Left lung (tissue), 4 donors: ENCODE measurements at regions not wholly inside any gene's neighbourhood (a gene's known extent, or its start where the extent isn't known, plus 50 kb on each side); places are given as distances from the start of the nearest gene placed in this dataset.

Source experiments
- ATAC-seq: fragments of 200-7000 bp; cut with Tn5 transposase; one replicate; pipeline ENCODE4 v1.9.1; 2020; ENCODE audit warnings: moderate library complexity
- DNase-seq, 4 donors: peaks; one replicate each; pipeline ENCODE4 v3.0.0-alpha.2; 2013 to 2020
- H3K27ac ChIP-seq, 2 donors: fragments of 200-600 bp; sonication (generic) in 1 of 2; one replicate each; pipeline versions ENCODE4 v1.5.0 to v1.8.0; 2020 to 2021
- H3K27me3 ChIP-seq, 2 donors: fragments of 200-600 bp; sonication (generic) in 1 of 2; one replicate each; pipeline versions ENCODE4 v1.5.0 to v1.8.0; 2020 to 2021
- H3K36me3 ChIP-seq, 2 donors: fragments of 200-600 bp; sonication (generic) in 1 of 2; one replicate each; pipeline versions ENCODE4 v1.5.0 to v1.8.0; 2020 to 2021
- H3K4me1 ChIP-seq, 2 donors: fragments of 200-600 bp; one replicate each; pipeline ENCODE4 v1.8.0; 2021
- H3K4me3 ChIP-seq, 2 donors: fragments of 200-600 bp; sonication (generic) in 1 of 2; one replicate each; pipeline versions ENCODE4 v1.5.0 to v1.8.0; 2020 to 2021; ENCODE audit warnings: mild to moderate bottlenecking in 1 of 2
- H3K9me3 ChIP-seq, 2 donors: fragments of 200-600 bp; sonication (generic) in 1 of 2; one replicate each; pipeline versions ENCODE4 v1.5.0 to v1.8.0; 2020 to 2021
- intact Hi-C, 2 donors: fragments of 100-400 bp; cut with DNase I; formaldehyde crosslinking; loops; one replicate each; pipeline versions ENCODE4 v1.11.2 to v1.14.2; 2022
- TF ChIP-seq, protein P1 (sequence below), 2 donors: fragments of 200-600 bp; sonication (generic) in 1 of 2; IDR thresholded peaks; one replicate each; pipeline versions ENCODE4 v1.5.0 to v1.8.0; 2021; ENCODE audit warnings: antibody characterized with exemption in 2 of 2
- donor health status: DM: no; HTN: yes; CAD: no.
- donor health status: DM: no; HTN: no; CAD: no.

DNA sequence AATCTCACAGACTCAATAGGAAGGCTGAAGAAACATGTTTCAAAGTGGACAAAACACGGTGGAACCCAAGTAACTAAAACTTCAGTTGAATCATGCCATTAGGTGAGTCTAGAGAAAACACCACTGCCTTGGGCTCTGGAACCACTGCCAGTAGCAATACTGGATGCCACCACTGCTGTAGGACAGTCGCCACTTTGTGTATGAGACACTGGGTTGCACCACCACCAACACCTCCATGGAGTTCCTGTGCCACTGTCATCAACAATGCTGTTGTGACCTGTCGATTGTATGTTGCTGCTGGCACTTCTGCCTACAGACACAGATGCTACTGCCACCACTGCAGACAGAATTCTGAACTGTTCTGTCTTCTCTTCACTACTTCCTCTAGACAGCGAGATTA, 686.7 kb downstream of the METTL4 start:
- no peaks in the 10 kb centered on the region for H3K9me3 ChIP-seq
- intact Hi-C loops: no loop called here
- ATAC-seq: no peak

DNA sequence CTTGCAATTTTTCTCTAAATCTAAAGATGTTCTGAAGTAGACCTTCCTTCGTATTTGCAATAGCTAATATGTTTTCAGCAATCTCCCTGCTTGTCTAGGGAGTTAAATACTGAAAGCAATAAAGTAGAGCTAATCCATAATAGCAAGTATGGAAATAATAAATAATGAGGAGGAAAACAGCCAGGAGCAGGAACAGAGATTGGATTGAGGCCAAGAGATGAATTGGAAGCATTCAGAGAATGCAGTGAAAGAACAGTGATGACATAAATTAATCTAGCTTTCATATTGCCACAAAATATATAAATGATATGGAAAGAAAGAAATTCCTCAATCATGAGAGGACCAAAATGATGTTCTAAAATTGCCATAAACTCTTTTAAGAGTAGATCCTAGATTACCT, 679.7 kb downstream of the METTL4 start:
- DNase-seq (no peak), ATAC-seq (no peak)
- TF ChIP-seq, protein P1, sequence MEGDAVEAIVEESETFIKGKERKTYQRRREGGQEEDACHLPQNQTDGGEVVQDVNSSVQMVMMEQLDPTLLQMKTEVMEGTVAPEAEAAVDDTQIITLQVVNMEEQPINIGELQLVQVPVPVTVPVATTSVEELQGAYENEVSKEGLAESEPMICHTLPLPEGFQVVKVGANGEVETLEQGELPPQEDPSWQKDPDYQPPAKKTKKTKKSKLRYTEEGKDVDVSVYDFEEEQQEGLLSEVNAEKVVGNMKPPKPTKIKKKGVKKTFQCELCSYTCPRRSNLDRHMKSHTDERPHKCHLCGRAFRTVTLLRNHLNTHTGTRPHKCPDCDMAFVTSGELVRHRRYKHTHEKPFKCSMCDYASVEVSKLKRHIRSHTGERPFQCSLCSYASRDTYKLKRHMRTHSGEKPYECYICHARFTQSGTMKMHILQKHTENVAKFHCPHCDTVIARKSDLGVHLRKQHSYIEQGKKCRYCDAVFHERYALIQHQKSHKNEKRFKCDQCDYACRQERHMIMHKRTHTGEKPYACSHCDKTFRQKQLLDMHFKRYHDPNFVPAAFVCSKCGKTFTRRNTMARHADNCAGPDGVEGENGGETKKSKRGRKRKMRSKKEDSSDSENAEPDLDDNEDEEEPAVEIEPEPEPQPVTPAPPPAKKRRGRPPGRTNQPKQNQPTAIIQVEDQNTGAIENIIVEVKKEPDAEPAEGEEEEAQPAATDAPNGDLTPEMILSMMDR (IDR thresholded peaks at IDR 0.05): no peak
- H3K4me1 ChIP-seq: no peaks in the 10 kb centered on the region
- no peaks in the 10 kb centered on the region for H3K36me3 ChIP-seq
- H3K27me3 ChIP-seq: no peaks in the 10 kb centered on the region
- no peak overlapping the region for H3K27ac ChIP-seq
- H3K4me3 ChIP-seq: no peak overlapping the region
- intact Hi-C loops: no loop called here
- H3K9me3 ChIP-seq: no peaks in the 10 kb centered on the region

More for the DNA sequence above, 686.7 kb downstream of the METTL4 start:
- no peak overlapping the region for H3K27ac ChIP-seq
- H3K27me3 ChIP-seq: no peaks in the 10 kb centered on the region
- TF ChIP-seq, protein P1 (IDR thresholded peaks at IDR 0.05): no peak
- no peaks in the 10 kb centered on the region for H3K4me1 ChIP-seq
- DNase-seq: no peak
- H3K36me3 ChIP-seq: no peaks in the 10 kb centered on the region
- H3K4me3 ChIP-seq: no peak overlapping the region

DNA sequence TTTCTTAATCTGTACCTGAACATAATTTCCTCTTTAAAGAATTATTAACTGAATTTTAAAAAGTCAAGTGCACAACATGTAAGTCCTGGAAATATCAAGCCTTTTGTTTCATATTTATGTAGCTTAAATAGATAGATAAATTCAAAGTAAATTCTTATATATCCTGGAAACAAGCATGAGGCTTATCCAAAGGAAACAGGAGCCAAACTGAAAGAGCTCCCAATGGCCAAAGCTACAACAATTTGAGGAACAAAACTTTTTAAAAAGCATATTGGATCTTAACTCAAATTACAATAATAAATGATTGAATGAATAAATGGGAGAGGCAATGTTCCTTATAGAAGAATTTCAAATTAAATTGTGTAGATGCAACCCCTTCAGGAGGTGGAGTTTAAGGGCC, 679.1 kb downstream of the METTL4 start:
- H3K27ac ChIP-seq: no peak overlapping the region
- ATAC-seq: no peak
- no peak for DNase-seq
- H3K4me1 ChIP-seq: no peaks in the 10 kb centered on the region
- H3K27me3 ChIP-seq: no peaks in the 10 kb centered on the region
- H3K36me3 ChIP-seq: no peaks in the 10 kb centered on the region
- TF ChIP-seq, protein P1 (IDR thresholded peaks at IDR 0.05): no peak
- H3K4me3 ChIP-seq: no peak overlapping the region
- intact Hi-C loops: no loop called here
- H3K9me3 ChIP-seq: no peaks in the 10 kb centered on the region

DNA sequence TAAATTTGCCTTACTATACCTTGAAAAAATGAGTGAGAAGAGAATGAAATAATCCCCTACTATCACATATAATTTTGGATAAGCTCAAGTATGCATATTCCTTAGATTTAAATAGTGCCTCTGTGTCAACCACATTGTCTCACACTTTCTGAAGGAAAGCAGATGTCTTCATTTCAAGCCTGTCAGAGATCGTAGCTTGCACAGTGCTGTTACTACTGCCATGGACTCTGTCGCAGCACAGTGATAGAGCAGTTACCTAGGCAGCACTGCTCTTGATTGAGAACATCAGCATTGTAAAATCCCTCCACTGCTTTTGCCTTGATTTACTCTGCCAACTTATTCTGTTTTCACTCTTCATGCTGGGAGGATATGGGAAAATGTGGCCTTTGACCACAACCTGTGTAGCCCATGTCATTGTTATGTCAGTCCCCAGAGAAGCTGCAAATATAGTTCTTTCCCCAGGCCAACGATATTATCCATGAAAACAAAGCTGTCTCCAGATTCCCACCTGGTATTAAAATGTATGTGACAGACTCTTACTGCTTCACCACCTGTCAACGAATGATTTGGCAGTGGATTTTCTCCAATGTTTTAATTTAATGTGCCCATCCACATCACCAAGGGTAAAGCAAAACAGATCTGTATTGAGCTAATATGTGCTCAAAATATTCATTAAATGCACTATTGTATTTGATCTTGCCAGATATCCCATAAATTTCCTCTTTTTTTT, 675.7 kb downstream of the METTL4 start:
- Histone ChIP-seq H3K27ac (no peak overlapping the region), H3K4me3 (no peak overlapping the region), H3K27me3 (no peaks in the 10 kb centered on the region), H3K9me3 (no peaks in the 10 kb centered on the region), H3K36me3 (no peaks in the 10 kb centered on the region), H3K4me1 (no peaks in the 10 kb centered on the region)
- intact Hi-C loops: no loop called here
- TF ChIP-seq, protein P1 (IDR thresholded peaks at IDR 0.05): no peak
- DNase-seq (no peak), ATAC-seq (no peak)

DNA sequence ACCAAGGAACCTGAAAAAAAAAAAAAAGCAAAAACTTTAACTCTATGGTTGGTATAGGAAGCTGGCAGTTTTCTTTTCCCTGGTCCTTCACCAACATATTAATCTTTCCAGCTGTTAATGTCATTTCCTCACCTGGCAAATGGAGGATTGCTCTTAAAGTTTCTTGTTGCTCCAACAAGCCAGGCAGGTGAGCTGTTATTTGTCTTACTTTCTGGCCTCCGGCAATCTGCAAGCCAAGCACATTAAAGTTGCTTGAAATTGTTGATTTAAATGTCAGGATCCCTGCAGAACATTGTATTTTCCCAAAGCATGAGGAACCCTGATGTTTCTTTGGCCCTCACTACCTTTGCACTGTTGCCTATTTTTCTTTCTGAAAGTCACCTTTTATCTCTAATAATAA, 664.9 kb downstream of the METTL4 start:
- Histone ChIP-seq H3K9me3 (peaks cover 0 to 13% of the 10 kb centered on the region in 2 donors), H3K36me3 (no peaks in the 10 kb centered on the region), H3K27ac (no peak overlapping the region), H3K4me3 (no peak overlapping the region), H3K4me1 (no peaks in the 10 kb centered on the region), H3K27me3 (no peaks in the 10 kb centered on the region)
- ATAC-seq: no peak
- TF ChIP-seq, protein P1 (IDR thresholded peaks at IDR 0.05): no peak
- intact Hi-C loops: no loop called here
- no peak for DNase-seq
